Inflammatory macrophage treated with lipopolysaccharide for 1 hour (primary cell): ENCODE measurements at regions not wholly inside any gene's neighbourhood (a gene's known extent, or its start where the extent isn't known, plus 50 kb on each side); places are given as distances from the start of the nearest gene placed in this dataset.
"Not testable (repeated sequence)": the region's sequence is repeated elsewhere in the genome, so short reads cannot be mapped to it uniquely, and the experiment has no call there.

ENCODE experiments used
- DNase-seq, 2 donors: peaks; one replicate each; pipeline ENCODE4 v3.0.0-alpha.2; 2020 to 2022

DNA sequence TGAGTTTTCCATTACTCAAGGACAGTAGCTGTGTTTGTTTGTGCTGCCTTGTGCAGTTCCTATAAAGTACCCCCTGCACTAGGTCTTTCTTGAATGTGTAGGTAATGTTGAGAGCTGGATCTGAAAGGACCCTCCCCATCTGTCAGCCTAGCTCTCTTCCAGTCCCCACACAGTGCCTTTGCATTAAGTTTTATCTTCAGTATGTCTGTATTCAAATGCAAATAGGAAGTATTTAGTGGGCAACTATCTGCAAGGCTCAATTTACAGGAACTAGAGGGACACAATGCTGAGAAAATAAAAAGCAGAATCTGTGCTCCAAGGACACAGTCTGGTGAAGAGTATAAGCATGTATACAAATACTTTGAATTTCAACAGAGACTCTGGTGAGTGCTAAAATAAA lies 558.5 kb downstream of the RFC3 start:
- DNase-seq: no peak

DNA sequence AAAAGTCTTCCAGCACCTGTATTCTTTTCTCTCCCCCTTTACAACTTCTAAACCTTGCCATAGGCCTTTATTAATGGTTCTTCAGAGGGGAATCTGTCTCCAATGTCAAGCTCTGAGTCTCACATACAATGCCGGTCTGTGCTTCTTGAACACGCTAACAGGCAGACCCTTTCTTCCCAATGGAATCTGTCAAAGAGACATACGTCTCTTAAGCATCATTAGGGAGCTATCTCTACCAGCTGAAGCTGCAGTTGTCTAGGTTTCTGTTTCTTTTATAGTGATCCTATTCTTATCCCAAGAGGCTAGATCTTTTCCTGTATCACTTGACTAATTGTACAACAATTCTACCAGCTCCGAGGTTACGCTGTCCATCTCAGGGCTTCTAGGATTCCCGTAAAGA lies 560.8 kb upstream of the NBEA start:
- no peak for DNase-seq

DNA sequence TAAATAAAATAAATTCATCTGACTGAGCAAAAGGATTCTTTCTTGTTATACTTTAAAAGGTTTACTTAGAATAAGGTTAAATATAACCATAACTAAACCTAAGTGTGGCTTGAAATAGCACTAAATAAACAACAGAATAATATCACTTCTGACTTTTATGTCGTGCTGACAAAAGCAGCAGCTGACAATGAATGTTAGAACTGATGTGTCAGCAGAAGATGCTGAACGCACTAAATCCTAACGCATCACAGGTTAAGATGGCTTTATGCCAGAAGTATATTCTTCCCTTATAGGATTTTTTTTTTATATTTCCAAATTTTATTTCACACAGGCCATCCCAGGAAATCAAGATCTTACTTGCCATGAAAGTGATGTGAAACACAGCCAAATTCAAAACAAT lies 558.3 kb upstream of the NBEA start:
- DNase-seq: no peak

DNA sequence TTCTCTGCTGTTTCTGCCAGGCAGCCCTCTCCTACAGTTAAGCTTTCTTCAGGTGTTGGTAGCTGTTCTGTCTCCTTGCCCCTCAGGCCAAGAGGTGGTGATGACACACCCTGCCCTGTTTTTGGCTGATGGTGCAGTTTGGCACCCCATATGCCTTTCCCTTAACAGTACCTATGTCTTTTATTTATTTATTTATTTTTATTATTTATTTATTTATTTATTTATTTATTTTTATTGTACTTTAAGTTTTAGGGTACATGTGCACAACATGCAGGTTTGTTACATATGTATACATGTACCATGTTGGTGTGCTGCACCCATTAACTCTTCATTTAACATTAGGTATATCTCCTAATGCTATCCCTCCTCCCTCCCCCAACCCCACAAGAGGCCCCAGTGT lies 555.8 kb upstream of the NBEA start:
- not testable (repeated sequence) for DNase-seq

DNA sequence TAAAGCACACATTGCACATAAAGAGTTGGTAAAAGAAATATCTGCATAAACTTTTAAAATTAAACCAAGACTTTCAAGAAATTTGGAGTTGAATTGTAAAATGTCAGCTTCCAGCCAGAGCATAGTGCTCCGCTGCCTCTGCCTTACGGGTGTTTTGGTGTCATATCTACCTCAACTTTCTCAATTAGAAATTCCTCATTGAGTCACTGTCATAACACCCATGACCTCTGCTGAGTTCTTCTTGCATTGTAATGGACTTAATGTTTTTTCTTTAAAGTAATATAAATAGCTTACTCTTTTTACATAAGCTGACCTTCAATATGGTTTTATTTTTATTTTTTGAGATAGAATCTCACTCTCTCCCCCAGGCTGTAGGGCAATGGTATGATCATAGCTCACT lies 551.0 kb upstream of the NBEA start:
- no peak for DNase-seq

DNA sequence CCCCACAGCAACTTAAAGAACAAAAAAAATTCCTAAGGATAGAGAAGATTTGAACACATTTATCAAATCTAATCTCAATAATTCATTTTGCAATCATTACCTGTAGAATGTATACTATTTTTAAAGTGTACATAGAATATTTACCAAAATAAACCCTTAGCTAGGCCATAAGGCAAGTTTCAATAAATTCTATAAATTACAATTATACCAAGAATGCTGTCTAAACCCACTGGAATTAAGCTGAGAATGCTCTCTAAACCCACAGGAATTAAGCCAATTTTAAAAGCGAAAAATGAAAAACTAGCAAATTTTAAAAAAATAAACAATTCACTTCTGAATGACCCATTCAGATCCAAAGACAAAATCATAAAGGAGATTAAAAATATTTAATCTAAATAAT lies 540.4 kb upstream of the NBEA start:
- DNase-seq: no peak

DNA sequence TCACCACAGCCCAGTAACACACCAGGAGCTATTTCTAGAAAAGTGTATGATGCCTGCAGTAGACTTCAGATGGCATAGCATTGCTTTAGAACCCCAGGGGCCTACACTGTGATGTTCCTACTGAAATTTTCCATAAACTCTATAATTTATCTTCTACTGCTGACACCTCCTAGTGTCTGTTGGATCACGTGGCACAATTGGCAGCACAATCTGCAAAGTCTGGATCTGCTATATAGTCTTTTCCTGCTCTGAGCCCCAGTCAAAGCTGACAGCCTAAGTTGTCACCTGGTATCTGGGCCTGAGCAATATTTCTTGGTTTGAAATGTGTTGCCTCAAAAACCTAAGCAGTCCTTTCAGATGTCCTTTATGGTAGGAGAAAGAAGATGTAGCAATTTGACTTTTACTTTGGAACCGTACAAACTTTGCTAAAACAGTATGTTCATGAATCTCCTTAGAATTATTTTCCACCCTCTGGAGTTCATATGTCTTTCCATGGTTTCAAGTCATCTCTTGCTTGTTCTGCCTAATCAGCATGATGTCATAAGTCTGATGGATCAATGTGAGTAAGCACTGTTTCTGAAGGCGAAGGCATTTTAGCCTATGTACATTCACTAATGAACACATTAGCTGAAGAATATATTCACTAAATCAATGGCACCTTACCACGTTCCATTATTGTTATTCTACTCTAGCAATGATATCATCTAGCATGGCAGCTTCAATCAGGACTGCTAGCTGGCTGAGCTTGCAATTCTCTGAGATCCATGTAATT lies 536.5 kb upstream of the NBEA start:
- no peak for DNase-seq

DNA sequence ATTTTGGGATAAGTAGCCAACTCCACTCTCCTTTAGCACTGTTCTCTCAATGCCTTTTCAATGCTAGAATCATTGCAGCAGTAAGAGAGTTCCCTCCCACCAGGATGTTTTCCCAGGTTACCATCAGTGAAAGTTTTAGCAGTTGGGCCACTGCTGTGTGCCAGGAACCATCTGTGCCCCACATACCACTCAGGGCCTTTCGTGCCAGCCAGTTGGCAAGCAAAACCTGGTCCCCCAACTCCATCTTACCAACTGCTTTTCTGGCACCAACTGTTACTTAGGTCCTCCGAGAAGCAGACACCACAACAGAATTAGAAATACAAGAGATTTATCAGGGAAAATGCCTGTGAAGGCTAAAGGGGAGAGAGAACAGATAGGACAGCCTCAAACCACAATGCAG lies 533.4 kb upstream of the NBEA start:
- no peak for DNase-seq

DNA sequence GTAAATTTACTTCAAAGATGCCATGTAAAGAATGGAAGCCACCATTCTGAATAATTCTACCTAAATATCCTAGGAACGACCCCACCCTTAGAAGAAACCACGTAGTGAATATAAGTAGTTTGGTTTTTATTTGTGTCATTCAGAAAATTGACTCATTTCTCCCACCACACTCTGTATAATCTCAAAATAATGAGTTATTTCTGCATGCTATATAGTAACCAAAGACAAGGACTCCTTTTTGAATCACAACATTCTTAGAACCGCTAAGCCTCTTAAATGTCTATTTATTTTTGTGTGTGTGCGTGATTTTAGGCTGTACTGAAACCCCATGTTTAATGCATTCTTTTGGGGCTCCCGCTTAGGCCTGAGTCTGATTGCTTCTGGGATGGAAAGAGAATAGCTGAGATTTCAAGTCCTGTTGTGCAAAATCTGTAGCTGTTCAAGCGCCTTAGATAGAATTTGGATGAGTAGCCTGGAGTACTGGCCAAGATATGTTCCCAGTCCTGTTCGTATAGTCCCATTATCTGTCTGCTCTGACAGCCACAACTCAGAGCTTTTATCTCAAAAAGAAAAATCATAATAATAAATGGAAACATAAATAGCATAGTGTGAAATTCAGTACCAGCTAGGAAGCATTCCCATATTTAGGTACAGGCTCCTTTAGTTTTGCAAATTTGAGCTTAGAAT lies 532.4 kb upstream of the NBEA start:
- no peak for DNase-seq

DNA sequence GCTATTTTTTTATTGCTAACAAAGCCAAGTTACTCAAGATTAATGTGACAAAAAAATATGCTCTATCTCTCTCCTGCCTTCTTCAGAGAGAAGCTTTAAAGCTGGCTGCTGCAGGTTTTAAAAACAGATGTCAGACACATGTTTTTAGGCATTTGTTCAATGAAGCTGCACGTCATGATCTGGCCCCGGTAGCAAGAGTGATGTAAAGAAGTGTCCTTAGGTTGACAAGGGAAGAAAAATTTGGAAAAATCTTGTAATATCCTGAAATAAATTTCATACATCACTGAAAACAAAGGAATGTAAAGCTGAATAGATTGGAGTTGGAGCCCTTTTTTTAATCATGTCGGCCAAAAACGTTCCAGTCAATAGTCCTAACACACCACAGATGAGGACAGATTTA lies 531.4 kb upstream of the NBEA start:
- no peak for DNase-seq

DNA sequence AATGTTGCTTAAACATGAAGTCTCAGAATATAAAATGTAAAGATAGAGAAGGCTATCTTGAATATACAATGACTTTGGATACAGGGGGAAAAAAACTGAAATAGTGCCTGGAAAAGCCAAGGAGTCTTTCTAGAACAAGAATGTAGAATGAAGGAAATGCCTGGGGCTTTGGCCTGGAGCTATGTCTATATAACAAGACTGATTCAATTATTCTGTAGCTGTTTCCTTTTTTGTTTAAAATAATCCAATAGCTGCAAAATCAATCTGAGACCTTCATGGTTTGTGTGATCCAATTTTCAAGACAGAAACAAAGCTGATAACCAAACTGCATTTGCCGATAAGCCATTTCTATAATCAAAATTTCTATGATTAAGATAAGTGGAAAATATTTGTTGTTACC lies 530.9 kb upstream of the NBEA start:
- DNase-seq: no peak

DNA sequence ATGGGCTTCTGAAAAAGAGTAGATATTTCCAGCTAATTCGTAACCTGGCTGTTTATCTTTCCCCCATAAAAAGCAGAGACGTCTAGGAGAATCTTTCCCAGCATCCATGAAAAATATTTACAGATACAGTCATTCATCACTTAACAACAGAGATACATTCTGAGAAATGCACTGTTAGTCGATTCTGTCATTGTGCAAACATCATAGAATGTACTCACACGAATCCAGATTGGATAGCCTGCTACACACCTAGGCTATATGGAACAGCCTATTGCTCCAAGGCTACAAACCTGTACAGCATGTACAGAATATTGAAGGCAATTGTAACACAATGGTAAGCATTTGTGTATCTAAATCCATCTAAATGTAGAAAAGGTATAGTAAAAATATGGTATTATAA lies 530.2 kb upstream of the NBEA start:
- no peak for DNase-seq

DNA sequence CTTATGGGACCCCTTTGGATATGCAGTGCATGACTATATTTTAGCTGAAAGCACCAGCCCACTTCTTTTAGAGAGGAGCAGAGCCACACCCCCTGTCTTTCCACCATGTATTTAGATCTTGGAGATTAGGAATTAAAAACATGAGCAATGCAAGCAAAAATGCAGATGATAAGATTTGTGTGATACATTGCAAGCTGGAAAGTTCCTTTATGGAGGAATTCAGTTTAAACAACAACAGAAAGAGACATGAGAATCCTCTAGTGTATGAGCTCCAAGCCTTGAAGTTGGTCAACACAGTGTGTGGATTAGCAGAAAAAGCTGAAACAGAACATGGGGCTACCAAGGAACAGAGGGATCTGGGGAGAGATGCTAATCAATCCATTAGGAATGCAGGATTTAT lies 529.8 kb upstream of the NBEA start:
- DNase-seq: no peak

DNA sequence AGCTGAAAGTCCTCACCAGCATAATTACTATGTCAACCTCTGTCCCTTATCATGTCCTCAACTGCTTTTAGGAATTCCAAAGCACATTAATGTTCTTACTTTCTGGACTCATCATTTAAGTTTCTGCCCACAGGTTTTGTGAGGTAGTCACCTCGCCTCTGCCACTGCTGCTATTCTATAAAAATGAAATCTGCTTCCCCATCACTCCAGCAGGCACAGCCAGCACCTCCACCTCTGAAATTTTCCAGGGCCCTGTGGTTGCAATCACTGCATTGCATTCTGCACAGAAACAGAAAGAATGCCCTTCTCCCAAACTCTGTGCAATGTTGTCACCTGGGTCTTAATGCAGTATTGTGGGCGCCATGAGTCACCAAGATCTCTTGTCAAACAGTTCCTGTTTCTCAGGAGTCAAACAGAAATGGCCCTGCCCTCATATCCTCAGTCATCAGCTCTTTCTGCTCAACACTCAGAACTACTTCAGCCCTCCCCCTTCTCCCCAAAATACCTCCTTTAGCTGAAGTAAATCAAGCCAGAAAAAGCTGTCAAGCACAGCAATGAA lies 529.2 kb upstream of the NBEA start:
- no peak for DNase-seq

DNA sequence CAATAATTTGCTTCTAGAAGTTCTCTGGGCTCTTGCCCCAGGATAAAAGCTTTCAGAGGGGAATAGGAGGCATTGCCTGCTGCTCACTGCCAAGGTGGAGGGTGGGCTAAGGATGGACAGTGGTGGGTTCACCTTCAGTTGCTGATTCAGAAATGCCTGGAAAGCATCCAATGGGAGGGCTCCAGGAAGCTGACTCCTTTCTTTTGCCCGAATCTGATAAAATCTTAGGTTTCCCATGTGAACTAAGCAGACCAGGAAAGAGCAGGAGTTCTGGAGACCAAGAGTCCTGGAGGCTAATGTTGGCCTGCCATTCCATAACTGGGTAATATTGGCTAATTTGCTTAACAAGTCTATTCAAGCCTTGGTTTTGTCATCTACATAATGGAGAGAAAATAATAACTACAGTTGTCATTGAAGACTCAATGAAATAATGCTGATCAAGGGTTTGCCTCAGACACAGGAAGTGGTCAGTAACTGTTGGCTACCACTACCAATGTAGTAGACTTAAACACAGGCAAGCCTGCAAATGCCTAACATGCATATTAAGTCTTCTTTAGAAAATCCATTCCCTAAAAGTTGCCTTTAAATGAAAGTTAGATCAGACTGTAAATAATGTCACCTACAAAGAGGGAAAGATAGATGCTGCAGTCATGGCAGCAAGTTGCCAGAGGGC lies 528.4 kb upstream of the NBEA start:
- no peak for DNase-seq

DNA sequence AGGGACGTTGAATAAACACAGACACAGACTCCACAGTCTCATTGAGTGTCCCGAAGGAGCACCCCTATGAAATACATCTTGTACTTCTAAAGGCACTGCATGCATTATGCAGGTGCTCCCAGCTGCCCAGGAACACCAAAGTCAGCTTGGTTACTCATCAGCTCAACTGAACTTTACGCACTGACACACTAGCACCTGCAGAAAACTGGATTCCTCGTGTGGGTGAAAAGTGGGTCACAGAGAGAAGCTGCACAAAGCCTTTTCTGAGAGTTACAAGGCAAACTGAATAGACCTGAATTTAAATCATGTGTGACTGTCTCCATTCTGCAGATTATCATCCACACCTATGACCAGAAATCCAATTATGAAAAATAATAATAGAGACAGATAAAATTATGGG lies 527.5 kb upstream of the NBEA start:
- no peak for DNase-seq

DNA sequence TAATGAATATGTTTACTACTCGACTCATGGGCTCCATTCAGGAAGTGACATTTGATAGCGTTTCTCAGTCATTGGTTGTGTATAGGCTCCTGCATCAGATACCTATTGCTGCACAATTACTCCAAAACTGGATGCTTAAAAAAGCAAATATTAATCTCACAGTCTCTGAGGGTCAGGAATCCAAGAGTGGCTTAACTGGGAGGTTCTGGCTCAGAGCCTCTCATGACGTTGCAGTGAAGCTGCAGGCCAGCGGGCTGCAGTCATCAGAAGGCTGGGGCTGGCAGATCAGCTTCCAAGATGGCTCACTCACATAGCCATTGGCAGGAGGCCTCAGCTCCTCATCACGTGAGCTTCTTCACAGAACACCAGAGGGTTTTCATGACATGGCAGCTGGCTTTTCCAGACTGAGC lies 525.1 kb upstream of the NBEA start:
- no peak for DNase-seq

DNA sequence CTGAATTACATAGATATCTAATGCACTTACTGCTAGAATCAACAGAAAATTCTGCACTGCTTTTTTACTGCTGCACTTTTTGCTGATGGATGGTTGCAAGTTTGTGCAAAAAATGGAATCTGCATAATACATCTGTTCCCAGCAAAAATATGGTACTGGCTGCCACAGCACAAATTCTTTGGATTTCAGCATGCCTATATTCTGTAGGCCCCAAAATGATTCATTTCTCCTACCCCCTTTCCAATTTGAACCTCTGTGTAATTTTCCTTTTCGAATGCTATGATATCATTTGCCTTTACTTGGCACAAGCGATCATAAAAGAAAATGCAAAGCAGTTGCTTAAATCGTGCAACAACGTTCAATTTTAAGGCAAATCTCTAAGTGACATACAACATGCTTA lies 524.2 kb upstream of the NBEA start:
- DNase-seq: no peak

DNA sequence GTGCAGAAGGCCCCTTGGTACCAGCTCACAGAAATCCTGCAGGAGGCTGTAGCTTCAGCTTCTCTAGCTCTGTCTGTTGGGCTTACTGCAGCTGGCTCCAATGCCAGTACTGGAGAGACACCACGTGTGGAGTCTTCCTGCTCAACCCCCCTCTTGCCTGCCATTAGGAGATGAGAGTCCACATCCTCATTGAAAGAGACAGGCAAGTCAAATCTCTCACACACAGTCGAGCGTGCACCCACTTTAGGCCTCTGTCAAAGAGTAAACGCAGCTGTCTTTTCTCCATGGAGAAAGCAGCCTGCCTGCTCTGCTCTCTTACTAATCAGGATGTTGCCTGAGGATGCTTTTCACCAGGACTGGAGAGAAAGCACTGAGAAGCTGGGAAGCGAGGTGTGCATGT lies 523.0 kb upstream of the NBEA start:
- DNase-seq: no peak

DNA sequence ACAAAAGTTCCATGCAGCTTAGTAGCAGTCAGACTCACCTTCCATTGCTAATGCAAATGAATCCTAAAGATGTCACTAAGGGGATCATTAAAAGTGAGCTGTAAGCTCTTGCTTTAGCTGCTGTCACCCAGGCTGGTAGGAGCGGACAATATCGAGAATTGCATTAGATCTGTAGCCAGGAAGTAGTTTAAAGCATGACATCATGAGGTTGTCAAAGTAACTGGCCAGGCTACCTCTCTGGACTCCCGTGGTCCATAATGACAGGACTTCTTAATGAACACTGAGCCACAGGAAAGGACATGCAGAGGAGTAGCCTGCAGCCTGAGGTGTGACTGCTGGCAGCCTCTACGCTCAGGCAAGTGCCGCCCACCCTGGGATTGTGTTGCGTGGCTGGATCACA lies 522.3 kb upstream of the NBEA start:
- no peak for DNase-seq

DNA sequence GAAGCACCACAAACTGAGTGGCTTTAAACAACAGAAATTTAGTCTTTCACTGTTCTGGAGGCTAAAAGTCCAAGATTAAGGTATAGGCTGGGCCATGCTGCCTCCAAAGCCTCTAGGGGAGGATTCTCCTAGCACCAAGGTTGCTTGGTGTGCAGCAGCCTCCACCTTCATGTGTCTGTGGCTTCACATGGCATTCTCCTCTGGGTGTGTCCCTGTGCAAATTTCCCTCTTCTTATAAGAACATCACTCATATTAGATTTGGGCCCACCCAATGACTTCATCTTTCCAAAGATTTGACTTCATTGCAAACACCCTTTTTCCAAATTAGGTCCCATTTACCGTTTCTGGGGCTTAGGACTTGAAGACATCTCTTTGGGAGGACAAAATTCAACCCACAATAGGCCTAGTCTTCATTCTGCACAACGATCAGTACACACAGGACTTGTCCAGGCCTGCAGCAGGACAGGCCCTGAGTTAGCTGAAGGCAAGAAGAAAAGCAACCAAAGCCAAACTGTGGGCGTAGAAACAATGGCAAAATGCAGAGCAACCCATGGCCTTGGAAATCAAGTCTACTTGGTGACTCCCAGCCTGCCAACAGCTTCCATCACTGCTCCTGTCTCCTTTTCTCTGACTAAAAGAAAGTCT lies 521.2 kb upstream of the NBEA start:
- DNase-seq: no peak

DNA sequence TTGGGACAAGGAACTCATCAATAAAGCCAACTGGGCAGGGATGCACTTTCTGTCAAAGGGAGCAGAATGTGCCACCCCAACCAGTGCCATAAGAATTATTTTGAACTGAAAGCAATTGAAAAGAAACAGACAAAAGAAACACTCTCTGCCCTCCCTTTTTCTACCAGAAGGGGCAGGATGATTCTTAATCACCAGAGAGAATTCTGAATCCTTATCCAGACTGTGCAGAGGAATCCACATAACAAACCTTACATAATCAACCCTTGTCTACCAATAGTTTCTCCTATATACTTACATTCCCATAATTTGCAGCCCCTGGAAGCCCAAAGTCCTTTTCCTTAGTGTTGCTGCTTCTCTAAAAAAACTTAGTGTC lies 520.7 kb upstream of the NBEA start:
- DNase-seq: no peak

DNA sequence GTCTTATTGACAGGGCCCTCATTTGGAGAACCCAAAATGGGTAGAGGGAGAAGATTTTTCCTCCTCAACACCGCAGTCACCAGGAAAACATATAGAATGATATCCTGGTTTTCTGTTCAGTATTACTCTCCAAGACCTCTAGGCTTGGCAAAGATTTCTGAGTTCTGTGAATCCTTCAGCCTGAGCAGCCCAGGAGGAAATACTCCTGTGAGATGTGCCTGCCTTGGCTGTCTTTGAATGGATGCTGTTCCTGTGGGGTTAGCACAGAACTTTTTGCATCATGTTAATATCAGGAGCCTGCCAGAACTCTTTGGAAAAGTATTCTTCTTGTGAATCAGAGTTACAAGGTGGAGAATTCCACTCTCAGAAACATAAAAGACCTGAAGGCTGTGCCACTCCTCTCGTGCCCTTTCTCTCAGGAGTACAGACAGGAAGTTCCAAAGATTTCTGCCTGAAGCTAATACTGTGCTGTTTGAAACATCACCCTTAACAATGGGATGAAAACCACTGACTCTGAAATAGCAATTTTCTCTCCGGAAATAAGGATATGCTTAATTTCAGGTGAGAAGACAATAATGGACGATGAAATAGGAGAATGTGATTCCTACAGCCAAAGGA lies 520.1 kb upstream of the NBEA start:
- no peak for DNase-seq
